NCI-H2227 (cell line): ENCODE measurements at regions not wholly inside any gene's neighbourhood (a gene's known extent, or its start where the extent isn't known, plus 50 kb on each side); places are given as distances from the start of the nearest gene placed in this dataset.

ENCODE experiments used
- DNase-seq: peaks from one replicate; lab custom pipeline; 2025; ENCODE audit not compliant: unreplicated experiment; lab: John Stamatoyannopoulos, UW

DNA sequence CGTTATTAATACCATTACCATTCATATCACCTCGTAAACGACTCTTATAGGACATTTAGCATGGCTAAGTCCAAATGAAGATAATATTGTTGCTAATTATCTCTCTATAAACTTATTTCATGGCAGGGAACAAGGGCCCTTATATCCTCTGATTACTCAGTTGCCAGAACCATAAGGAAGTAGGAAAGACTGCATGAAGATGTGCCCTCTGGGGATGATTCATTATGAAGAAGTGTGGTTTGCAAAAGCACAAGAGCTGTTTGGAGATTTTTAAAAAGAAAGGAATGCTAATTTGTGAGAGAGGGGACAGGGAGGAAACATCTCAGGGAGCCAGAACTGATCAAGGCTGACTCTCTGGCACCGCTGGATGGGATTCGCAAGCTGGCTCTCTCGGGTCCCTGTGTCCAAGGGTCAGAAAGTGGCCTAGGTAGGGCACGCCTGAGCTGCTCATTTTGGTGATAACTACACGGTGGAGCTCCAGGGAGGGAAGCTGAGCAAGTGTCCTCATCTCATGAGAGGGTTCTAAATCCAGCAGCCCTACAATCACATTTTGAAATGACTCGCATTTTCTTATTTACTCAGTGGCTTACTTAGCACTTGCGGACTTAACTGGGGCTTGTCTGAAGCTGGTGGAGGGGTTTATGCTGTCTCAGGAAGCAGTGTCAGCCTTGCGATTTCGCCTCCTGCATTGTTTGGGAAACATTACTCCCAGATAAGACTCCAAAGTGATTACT lies 136.8 kb downstream of the C5orf15 start:
- DNase-seq, result no peak

- DNase-seq, result no peak
Observed at GRCh38 chr5:133830911-133831310, 137.5 kb downstream of the C5orf15 start.

- DNase-seq, result no peak
Observed at GRCh38 chr5:133830281-133830680, 138.1 kb downstream of the C5orf15 start.

- no peak for DNase-seq
Observed at GRCh38 chr5:133829786-133830185, 138.6 kb downstream of the C5orf15 start.

- DNase-seq, result no peak
Observed at GRCh38 chr5:133828722-133829121, 139.7 kb downstream of the C5orf15 start.

DNA sequence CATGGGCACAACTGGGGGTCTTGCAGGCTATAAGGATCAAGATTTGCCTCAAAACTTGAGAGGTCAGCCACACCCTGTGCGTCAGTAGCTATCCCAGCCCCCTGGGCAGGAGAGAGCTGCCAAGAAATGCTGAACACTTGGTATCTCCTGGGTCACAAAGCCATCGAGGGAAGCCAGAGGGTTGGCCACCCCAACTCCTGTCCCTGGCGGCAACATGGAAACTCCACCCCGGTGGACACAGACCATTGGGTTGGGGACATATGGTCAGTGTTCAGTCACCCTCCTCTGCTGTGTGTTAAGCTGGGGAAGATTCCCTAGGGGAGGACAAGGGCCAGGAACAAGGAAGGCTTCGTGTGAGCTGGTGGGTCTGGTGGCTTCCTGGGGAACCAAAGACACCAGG lies 140.6 kb downstream of the C5orf15 start:
- no peak for DNase-seq

- no peak for DNase-seq
Observed at GRCh38 chr5:133827011-133827410, 141.4 kb downstream of the C5orf15 start.

- peak; percentile 39 for DNase-seq
Observed at GRCh38 chr5:133825631-133826289, 142.7 kb downstream of the C5orf15 start.

- no peak for DNase-seq
Observed at GRCh38 chr5:133824661-133825254, 143.7 kb downstream of the C5orf15 start.

- DNase-seq, result no peak
Observed at GRCh38 chr5:133821889-133822288, 146.5 kb downstream of the C5orf15 start.

DNA sequence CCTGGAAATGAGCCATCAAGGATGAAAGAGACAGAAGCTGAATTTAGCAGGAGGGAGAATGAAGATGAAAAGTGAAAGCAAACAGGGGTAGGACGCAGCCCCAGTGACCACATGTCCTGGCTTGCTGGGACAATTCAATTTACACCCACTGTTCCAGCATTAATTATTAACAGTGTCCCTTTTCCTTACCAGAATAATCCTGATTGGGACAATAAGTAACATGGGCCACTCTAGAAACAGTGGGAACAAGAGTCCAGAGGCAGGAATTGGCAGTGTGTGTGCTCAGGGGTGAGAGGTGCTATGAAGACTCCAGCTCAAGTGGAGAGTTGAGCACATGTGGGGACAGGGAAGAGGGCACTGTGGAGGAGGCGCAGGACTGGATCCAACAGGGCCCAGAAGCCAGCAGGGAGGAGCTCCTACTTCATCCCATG lies 147.1 kb downstream of the C5orf15 start:
- DNase-seq, result no peak

DNA sequence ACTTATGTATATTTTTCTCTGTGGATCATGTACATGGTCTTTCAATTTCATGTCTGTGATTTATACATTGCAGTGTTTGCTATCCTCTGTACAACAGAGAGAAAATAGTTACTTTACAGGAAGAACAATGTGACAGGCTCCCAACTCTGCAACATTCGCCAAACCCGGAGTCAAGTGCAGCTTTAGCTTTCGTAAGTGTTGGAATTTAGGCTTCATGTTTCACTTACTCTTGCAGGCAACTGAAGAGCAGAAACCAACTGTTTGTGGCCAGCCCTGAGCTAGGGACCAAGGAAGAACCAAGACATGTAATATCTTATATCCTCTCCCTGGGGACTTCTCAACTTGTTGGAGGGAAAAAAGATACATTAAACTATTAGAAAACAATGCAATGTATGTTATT lies 147.9 kb downstream of the C5orf15 start:
- DNase-seq, result no peak

DNA sequence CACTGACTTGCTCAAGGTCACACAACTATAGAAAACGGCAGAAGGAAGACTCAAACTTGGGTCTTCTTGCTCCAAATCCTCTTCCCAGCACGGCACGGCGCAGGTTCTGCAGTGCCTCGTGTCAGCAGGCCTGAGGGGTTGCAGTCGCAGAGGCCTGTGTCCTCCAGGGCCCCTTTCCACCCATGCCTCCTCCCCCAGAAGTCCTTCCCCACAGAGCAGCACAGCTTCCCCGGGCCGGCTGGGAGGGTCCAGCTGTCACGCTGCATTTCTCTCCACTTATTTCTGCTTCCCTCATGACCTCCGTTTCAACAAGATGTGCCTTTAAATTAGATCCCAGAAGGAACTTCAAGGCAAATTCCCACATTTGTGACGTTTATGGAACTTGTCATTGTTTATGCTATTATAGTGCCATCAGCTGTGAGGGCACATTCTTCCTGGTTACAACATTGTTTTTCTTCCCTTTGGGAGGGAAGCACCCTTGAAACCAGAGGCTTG lies 148.4 kb downstream of the C5orf15 start:
- no peak for DNase-seq

- no peak for DNase-seq
Observed at GRCh38 chr5:133818869-133819600, 149.4 kb downstream of the C5orf15 start.

- DNase-seq, result no peak
Observed at GRCh38 chr5:133818031-133818431, 150.4 kb downstream of the C5orf15 start.

- DNase-seq, result no peak
Observed at GRCh38 chr5:133817456-133817855, 151.0 kb downstream of the C5orf15 start.

GRCh38 chr5:133816791-133817190 lies 151.6 kb downstream of the C5orf15 start:
- DNase-seq, result no peak

- DNase-seq, result no peak
Observed at GRCh38 chr5:133814152-133814551, 154.3 kb downstream of the C5orf15 start.

DNA sequence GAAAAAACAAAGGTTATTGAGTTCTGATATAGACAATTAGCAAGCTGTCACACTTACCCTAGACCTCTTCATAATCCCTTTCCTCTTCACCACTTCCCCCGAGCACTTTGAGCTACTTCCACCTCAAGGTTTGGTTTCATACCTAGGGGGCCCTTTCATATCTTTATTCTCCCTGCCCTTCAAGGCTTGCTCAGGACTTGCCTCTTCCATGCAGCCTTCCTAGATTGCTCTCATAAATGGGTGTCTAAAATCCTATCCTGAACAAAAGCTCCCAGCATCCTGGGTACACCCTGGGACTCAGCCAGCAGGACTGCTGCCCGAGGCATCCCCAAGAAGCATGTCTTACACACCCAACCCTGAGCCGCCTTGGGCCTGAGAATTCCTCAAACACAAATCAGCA lies 157.3 kb downstream of the C5orf15 start:
- no peak for DNase-seq

DNA sequence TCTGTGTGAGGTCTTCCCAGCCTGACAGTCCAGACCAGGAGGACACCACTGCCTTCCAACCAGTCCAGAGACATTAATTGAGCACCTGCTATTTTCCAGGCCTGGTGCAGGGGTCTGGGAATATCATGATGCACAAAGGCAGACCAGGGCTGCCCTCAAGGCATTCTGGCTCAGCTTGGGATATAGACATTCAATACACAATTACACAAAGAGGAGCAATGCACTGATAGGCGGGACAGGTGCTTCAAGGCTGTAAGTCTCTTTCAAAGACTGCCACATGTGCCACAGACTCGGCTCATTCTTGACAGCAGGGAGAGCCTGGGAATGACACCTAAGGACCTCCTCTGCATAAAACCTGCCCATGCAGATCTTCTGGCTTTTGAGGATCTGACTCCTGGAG lies 158.6 kb downstream of the C5orf15 start:
- DNase-seq, result no peak

GRCh38 chr5:133807348-133807747 lies 161.1 kb downstream of the C5orf15 start:
- no peak for DNase-seq
